ENCODE measurements at regions not wholly inside any gene's neighbourhood (a gene's known extent, or its start where the extent isn't known, plus 50 kb on each side); places are given as distances from the start of the nearest gene placed in this dataset.

GRCh38 chr5:67306965-67307607, 110.5 kb upstream of the CD180 start:
- no peak for DNase-seq

GRCh38 chr5:67305913-67306710, 109.5 kb upstream of the CD180 start:
- no peak for DNase-seq

GRCh38 chr5:67305401-67305800, 108.8 kb upstream of the CD180 start:
- no peak for DNase-seq

GRCh38 chr5:67303356-67303755, 106.8 kb upstream of the CD180 start:
- no peak for DNase-seq

- no peak for DNase-seq
These were observed 104.8 kb upstream of the CD180 start for GRCh38 chr5:67301285-67301903.

- DNase-seq = no peak
These were observed 103.7 kb upstream of the CD180 start for GRCh38 chr5:67300326-67300725.

GRCh38 chr5:67299231-67299735, 102.7 kb upstream of the CD180 start:
- DNase-seq = no peak

- DNase-seq = no peak
These were observed 101.4 kb upstream of the CD180 start for GRCh38 chr5:67297802-67298532.

GRCh38 chr5:67297376-67297775, 100.8 kb upstream of the CD180 start:
- peak; percentile 42 for DNase-seq

GRCh38 chr5:67294266-67294938, 97.8 kb upstream of the CD180 start:
- no peak for DNase-seq

- DNase-seq = no peak
These were observed 96.6 kb upstream of the CD180 start for GRCh38 chr5:67293226-67293625.

- DNase-seq = no peak
These were observed 95.8 kb upstream of the CD180 start for GRCh38 chr5:67292201-67292940.

GRCh38 chr5:67291671-67292070, 95.1 kb upstream of the CD180 start:
- DNase-seq = no peak

- DNase-seq = no peak
These were observed 94.5 kb upstream of the CD180 start for GRCh38 chr5:67291066-67291465.

GRCh38 chr5:67290655-67291054, 94.1 kb upstream of the CD180 start:
- no peak for DNase-seq

- DNase-seq = no peak
These were observed 93.3 kb upstream of the CD180 start for GRCh38 chr5:67289763-67290521.

- DNase-seq = no peak
These were observed 91.1 kb upstream of the CD180 start for GRCh38 chr5:67287510-67288268.

- DNase-seq = no peak
These were observed 89.4 kb upstream of the CD180 start for GRCh38 chr5:67286006-67286405.

- no peak for DNase-seq
These were observed 87.4 kb upstream of the CD180 start for GRCh38 chr5:67283988-67284487.
